CD14-positive monocyte (primary cell): ENCODE measurements at regions not wholly inside any gene's neighbourhood (a gene's known extent, or its start where the extent isn't known, plus 50 kb on each side); places are given as distances from the start of the nearest gene placed in this dataset.

ENCODE experiments used
- DNase-seq, 3 donors: peaks; one replicate each; pipeline ENCODE4 v3.0.0-alpha.2; 2011 to 2022
- H2AFZ ChIP-seq: 2 replicates; pipeline ENCODE4 v1.6.0; 2012; ENCODE audit warnings: mild to moderate bottlenecking, low read depth, low read length, inconsistent platforms; ENCODE audit not compliant: insufficient read depth, poor library complexity, severe bottlenecking
- H3K27ac ChIP-seq, 2 donors: 1 replicate in 1 of 2; 2 replicates in 1 of 2; pipeline ENCODE4 v1.5.1; 2012 to 2013; ENCODE audit warnings: low read length in 2 of 2, control low read depth in 1 of 2, inconsistent platforms in 1 of 2, low read depth in 1 of 2, mild to moderate bottlenecking in 1 of 2
- H3K27me3 ChIP-seq, 2 donors: one replicate each; pipeline versions ENCODE4 v1.6.0 to v1.6.1; 2011 to 2013; ENCODE audit warnings: low read length in 2 of 2; ENCODE audit not compliant: control insufficient read depth in 2 of 2, insufficient read depth in 2 of 2
- H3K36me3 ChIP-seq, 2 donors: replicated peaks in 1 of 2; 1 replicate in 1 of 2; 2 replicates in 1 of 2; pipeline versions ENCODE4 v1.5.1 to v1.6.1; 2012 to 2013; ENCODE audit warnings: low read length in 2 of 2, control low read depth in 1 of 2, inconsistent platforms in 1 of 2, mild to moderate bottlenecking in 1 of 2; ENCODE audit not compliant: insufficient read depth in 2 of 2, control insufficient read depth in 1 of 2
- H3K4me1 ChIP-seq, 2 donors: 1 replicate in 1 of 2; 2 replicates in 1 of 2; pipeline versions ENCODE4 v1.5.1 to v1.6.1; 2012 to 2013; ENCODE audit warnings: low read length in 2 of 2, control low read depth in 1 of 2, inconsistent platforms in 1 of 2, mild to moderate bottlenecking in 1 of 2, moderate library complexity in 1 of 2; ENCODE audit not compliant: insufficient read depth in 2 of 2, control insufficient read depth in 1 of 2
- H3K4me2 ChIP-seq: replicated peaks from 2 replicates; pipeline ENCODE3; 2012; ENCODE audit warnings: low read length, moderate library complexity, mild to moderate bottlenecking; ENCODE audit not compliant: poor library complexity, severe bottlenecking; ENCODE audit errors: extremely low read depth
- H3K4me3 ChIP-seq, 3 experiments: fragments of 200-600 bp in 1 of 3; sonication (generic) in 1 of 3; replicated peaks in 1 of 3; 1 replicate in 2 of 3; 2 replicates in 1 of 3; pipeline ENCODE4 v1.5.1; 2011 to 2013; ENCODE audit warnings: low read length in 3 of 3, mild to moderate bottlenecking in 3 of 3, control low read depth in 2 of 3, low read depth in 2 of 3, inconsistent platforms in 1 of 3, moderate library complexity in 1 of 3
- H3K79me2 ChIP-seq: 2 replicates; pipeline ENCODE4 v1.6.0; 2012; ENCODE audit warnings: mild to moderate bottlenecking, control low read depth, inconsistent platforms, low read length, moderate library complexity; ENCODE audit not compliant: insufficient read depth
- H3K9ac ChIP-seq: 2 replicates; pipeline ENCODE4 v1.6.0; 2017; ENCODE audit warnings: low read length, mild to moderate bottlenecking; ENCODE audit not compliant: insufficient read depth, poor library complexity, severe bottlenecking
- H3K9me3 ChIP-seq, 2 donors: replicated peaks in 1 of 2; 1 replicate in 1 of 2; 2 replicates in 1 of 2; pipeline versions ENCODE4 v1.5.1 to v1.6.1; 2012 to 2013; ENCODE audit warnings: low read length in 2 of 2, control low read depth in 1 of 2; ENCODE audit not compliant: control insufficient read depth in 1 of 2, insufficient read depth in 1 of 2
- H4K20me1 ChIP-seq: 2 replicates; pipeline ENCODE4 v1.6.0; 2012; ENCODE audit warnings: mild to moderate bottlenecking, low read length, control low read depth, moderate library complexity; ENCODE audit not compliant: insufficient read depth
- H3K27ac Mint-ChIP-seq, 7 donors: one replicate each; pipeline ENCODE4 v1.8.0; 2020; ENCODE audit warnings: mild to moderate bottlenecking in 7 of 7, mixed read lengths in 7 of 7, moderate library complexity in 6 of 7, inconsistent platforms in 2 of 7
- H3K27me3 Mint-ChIP-seq, 3 donors: one replicate each; pipeline ENCODE4 v1.8.0; 2021 to 2022; ENCODE audit warnings: low read depth in 3 of 3, mild to moderate bottlenecking in 3 of 3, mixed read lengths in 3 of 3, moderate library complexity in 3 of 3, inconsistent platforms in 1 of 3
- H3K36me3 Mint-ChIP-seq, 2 donors: one replicate each; pipeline ENCODE4 v1.8.0; 2020; ENCODE audit warnings: mixed read lengths in 2 of 2, inconsistent platforms in 1 of 2, mild to moderate bottlenecking in 1 of 2
- H3K4me1 Mint-ChIP-seq: one replicate; pipeline ENCODE4 v1.8.0; 2020; ENCODE audit warnings: mild to moderate bottlenecking, mixed read lengths
- H3K4me3 Mint-ChIP-seq, 2 donors: one replicate each; pipeline ENCODE4 v1.8.0; 2020; ENCODE audit warnings: mild to moderate bottlenecking in 2 of 2, mixed read lengths in 2 of 2, moderate library complexity in 1 of 2
- H3K9me3 Mint-ChIP-seq, 7 donors: one replicate each; pipeline ENCODE4 v1.8.0; 2020 to 2022; ENCODE audit warnings: mixed read lengths in 7 of 7, mild to moderate bottlenecking in 6 of 7, moderate library complexity in 6 of 7, inconsistent platforms in 2 of 7
- WGBS: methylation state at CpG from one replicate; pipeline ENCODE4 v1.1.5; 2013; ENCODE audit warnings: missing lambda C conversion rate; ENCODE audit not compliant: insufficient coverage; 5-methylcytosine and 5-hydroxymethylcytosine counted together
- intact Hi-C, 2 donors: fragments of 100-400 bp; cut with micrococcal nuclease; formaldehyde crosslinking; loops; one replicate each; pipeline versions ENCODE4 v1.15.0 to v1.15.1; 2023
- TF ChIP-seq, protein P1 (sequence below): fragments of 200-600 bp; IDR thresholded peaks from one replicate; pipeline ENCODE4 v1.8.0; 2022; ENCODE audit warnings: antibody characterized with exemption, mild to moderate bottlenecking

DNA sequence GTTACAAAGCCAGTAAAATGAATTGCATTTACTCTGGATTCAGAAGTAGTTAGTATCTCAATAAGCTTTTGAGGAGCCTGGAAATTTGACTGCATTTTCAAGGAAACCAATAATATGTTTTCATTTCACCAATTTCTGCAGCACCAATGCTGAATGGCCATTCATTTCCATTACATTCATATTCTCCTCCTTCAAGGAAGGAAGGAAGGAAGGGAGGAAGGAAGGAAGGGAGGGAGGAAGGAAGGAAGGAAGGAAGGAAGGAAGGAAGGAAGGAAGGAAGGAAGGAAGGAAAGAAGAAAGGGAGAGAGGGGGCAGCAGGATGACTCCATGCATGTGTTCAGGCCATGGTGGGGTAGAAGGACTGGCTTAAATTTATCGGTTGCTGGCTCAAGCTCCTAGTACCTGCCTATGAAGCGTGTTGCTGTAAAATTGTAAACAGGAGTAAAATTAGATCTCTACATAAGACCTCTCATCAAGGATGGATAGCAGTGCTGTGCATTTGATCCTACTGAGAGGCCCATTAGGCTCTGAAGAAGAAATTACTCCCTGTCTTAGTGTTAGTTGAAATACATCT lies 498.8 kb upstream of the TNC start:
- H3K79me2 ChIP-seq = no peaks in the 10 kb centered on the region
- intact Hi-C loops = no loop called here
- H3K27me3 Mint-ChIP-seq = peaks cover 0 to 2% (median 1%) of the 10 kb centered on the region in 3 donors
- no peak for DNase-seq
- no CpG with 5 or more reads among the region's 2 CpGs for WGBS
- H3K4me3 ChIP-seq = no peak overlapping the region
- H3K4me1 Mint-ChIP-seq = no peaks in the 10 kb centered on the region
- no peak overlapping the region for H2AFZ ChIP-seq
- no peak overlapping the region for H3K27ac ChIP-seq
- peaks cover 0 to 10% (median 7%) of the 10 kb centered on the region in 7 donors for H3K9me3 Mint-ChIP-seq
- no peaks in the 10 kb centered on the region for H3K4me1 ChIP-seq
- H3K9ac ChIP-seq = no peak overlapping the region
- no peaks in the 10 kb centered on the region for H3K27me3 ChIP-seq
- H4K20me1 ChIP-seq = no peaks in the 10 kb centered on the region
- H3K9me3 ChIP-seq = peaks cover 0 to 6% of the 10 kb centered on the region in 2 donors
- H3K4me2 ChIP-seq = no peak overlapping the region
- no peak overlapping the region for H3K4me3 Mint-ChIP-seq
- no peak overlapping the region for H3K27ac Mint-ChIP-seq
- no peaks in the 10 kb centered on the region for H3K36me3 Mint-ChIP-seq
- TF ChIP-seq, protein P1, sequence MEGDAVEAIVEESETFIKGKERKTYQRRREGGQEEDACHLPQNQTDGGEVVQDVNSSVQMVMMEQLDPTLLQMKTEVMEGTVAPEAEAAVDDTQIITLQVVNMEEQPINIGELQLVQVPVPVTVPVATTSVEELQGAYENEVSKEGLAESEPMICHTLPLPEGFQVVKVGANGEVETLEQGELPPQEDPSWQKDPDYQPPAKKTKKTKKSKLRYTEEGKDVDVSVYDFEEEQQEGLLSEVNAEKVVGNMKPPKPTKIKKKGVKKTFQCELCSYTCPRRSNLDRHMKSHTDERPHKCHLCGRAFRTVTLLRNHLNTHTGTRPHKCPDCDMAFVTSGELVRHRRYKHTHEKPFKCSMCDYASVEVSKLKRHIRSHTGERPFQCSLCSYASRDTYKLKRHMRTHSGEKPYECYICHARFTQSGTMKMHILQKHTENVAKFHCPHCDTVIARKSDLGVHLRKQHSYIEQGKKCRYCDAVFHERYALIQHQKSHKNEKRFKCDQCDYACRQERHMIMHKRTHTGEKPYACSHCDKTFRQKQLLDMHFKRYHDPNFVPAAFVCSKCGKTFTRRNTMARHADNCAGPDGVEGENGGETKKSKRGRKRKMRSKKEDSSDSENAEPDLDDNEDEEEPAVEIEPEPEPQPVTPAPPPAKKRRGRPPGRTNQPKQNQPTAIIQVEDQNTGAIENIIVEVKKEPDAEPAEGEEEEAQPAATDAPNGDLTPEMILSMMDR = no peak
- H3K36me3 ChIP-seq = no peaks in the 10 kb centered on the region

DNA sequence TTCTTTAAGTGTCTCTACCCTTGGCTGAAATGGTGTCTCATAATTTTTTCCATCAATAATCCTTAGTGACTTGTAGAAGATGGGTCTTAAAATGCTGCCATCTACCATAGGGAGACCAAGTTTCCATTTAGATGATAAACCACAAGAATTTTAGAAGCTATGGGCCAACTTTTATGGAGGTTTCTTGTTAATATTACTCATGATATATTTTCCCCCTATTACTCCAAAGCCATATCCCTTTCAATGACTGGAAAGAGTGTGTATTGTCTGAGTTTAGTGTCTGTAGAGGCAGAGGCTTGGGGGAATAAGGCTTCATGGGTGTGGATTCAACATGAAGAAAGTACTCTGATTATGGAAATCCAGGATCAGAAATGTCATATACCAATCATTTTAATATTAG lies 507.3 kb upstream of the TNC start:
- intact Hi-C loops = loop anchor here in 1 of 2 donors (10.0 kb wide), 1 partner anchor 60 kb away; no protein-coding TSS in a partner anchor
- H3K4me1 ChIP-seq = no peaks in the 10 kb centered on the region
- no peaks in the 10 kb centered on the region for H3K79me2 ChIP-seq
- no peak overlapping the region for H3K27ac ChIP-seq
- H3K4me3 ChIP-seq = no peak overlapping the region
- H3K9me3 ChIP-seq = no peaks in the 10 kb centered on the region
- Mint-ChIP-seq H3K4me1 (no peaks in the 10 kb centered on the region), H3K9me3 (peaks cover 0 to 5% (median 2%) of the 10 kb centered on the region in 7 donors), H3K27me3 (no peaks in the 10 kb centered on the region), H3K4me3 (no peak overlapping the region), H3K36me3 (no peaks in the 10 kb centered on the region), H3K27ac (no peak overlapping the region)
- no peak overlapping the region for H3K4me2 ChIP-seq
- TF ChIP-seq, protein P1 = no peak
- no peak for DNase-seq
- H3K27me3 ChIP-seq = no peaks in the 10 kb centered on the region
- no peak overlapping the region for H3K9ac ChIP-seq
- no peak overlapping the region for H2AFZ ChIP-seq
- H4K20me1 ChIP-seq = no peaks in the 10 kb centered on the region
- no peaks in the 10 kb centered on the region for H3K36me3 ChIP-seq
